ENCODE measurements at regions not wholly inside any gene's neighbourhood (a gene's known extent, or its start where the extent isn't known, plus 50 kb on each side); places are given as distances from the start of the nearest gene placed in this dataset.

GRCh38 chr20:22652681-22653588, 68.6 kb upstream of the FOXA2 start:
- no peak for DNase-seq

- DNase-seq = no peak
These were observed 69.6 kb upstream of the FOXA2 start for GRCh38 chr20:22653658-22654642.

GRCh38 chr20:22663528-22664025, 79.2 kb upstream of the FOXA2 start:
- DNase-seq = no peak

GRCh38 chr20:22667198-22667597, 82.8 kb upstream of the FOXA2 start:
- DNase-seq = no peak

GRCh38 chr20:22672191-22672590, 87.8 kb upstream of the FOXA2 start:
- no peak for DNase-seq

- DNase-seq = no peak
These were observed 89.1 kb upstream of the FOXA2 start for GRCh38 chr20:22673467-22673866.

- no peak for DNase-seq
These were observed 91.0 kb upstream of the FOXA2 start for GRCh38 chr20:22675341-22675740.

- no peak for DNase-seq
These were observed 94.3 kb upstream of the FOXA2 start for GRCh38 chr20:22678678-22679077.

GRCh38 chr20:22679197-22679596, 94.8 kb upstream of the FOXA2 start:
- DNase-seq = no peak

- DNase-seq = no peak
These were observed 95.8 kb upstream of the FOXA2 start for GRCh38 chr20:22680031-22680740.

GRCh38 chr20:22681591-22682248, 97.3 kb upstream of the FOXA2 start:
- no peak for DNase-seq

- no peak for DNase-seq
These were observed 98.0 kb upstream of the FOXA2 start for GRCh38 chr20:22682381-22682780.

- DNase-seq = peak; percentile 32
These were observed 99.8 kb upstream of the FOXA2 start for GRCh38 chr20:22684072-22684762.

GRCh38 chr20:22684763-22685443, 100.5 kb upstream of the FOXA2 start:
- DNase-seq = no peak

GRCh38 chr20:22686097-22686496, 101.7 kb upstream of the FOXA2 start:
- no peak for DNase-seq

- DNase-seq = no peak
These were observed 103.4 kb upstream of the FOXA2 start for GRCh38 chr20:22687676-22688349.

GRCh38 chr20:22688485-22688884, 104.1 kb upstream of the FOXA2 start:
- DNase-seq = no peak

- no peak for DNase-seq
These were observed 104.9 kb upstream of the FOXA2 start for GRCh38 chr20:22689266-22689665.

- no peak for DNase-seq
These were observed 105.6 kb upstream of the FOXA2 start for GRCh38 chr20:22690000-22690399.

- DNase-seq = no peak
These were observed 106.3 kb upstream of the FOXA2 start for GRCh38 chr20:22690616-22691179.
